ENCODE measurements at regions not wholly inside any gene's neighbourhood (a gene's known extent, or its start where the extent isn't known, plus 50 kb on each side); places are given as distances from the start of the nearest gene placed in this dataset.

DNA sequence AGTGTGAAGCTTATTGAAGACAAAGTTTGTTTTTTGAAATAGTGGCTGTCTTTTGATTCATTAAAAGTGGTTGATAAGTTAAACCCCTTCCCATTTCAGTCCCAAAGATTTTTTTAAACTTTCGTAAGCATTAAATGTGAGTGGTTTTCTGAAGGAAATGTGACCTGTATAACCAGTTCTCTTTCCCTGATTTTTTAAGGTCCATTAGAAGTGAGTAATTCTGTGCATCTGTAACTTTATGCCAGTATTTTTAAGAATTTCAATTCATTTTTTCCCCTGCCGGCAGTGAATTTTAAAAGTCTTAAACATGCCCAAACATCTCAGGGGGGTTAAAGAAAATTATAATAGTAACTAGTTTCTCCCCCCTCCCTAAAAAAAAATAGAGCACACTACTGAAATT, 254.6 kb upstream of the SP8 start:
- no peak for DNase-seq

DNA sequence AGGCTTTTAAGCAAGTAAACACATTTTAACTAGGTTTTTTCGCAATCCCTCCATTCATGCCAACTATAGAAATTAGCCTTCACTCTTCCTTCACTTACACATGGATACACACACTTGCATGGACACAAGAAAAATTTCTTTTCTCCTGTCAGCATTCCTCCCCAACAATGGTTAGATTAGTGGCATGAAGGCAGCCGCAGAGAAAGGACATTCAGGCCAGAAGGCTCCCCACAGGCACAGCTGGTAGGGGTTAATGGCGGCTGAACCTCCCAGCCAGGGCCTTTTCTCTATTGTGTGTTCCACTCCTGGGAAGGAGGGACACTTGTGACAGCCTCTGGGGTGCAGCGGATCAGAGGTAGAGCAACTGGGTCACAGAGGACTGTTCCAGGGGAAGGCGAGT, 255.0 kb upstream of the SP8 start:
- no peak for DNase-seq

DNA sequence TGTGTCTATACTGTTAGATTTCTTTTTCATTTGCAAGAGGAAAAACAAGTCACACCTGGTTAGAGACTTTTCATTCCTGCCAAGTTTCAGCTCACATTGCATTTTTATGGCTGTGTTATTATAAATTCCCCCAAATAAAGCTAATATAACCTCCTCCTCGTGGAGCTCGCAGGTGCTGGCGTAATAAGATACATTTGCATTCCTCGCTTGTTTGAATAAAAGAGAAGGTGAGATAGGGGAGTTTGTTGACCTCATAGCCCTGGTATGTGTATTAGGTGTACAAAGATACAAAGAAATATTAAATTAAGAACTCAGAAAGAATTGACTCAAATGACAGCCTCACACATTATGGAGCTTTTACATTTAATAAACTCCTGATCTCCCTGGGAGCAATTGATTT, 257.7 kb upstream of the SP8 start:
- DNase-seq: no peak

DNA sequence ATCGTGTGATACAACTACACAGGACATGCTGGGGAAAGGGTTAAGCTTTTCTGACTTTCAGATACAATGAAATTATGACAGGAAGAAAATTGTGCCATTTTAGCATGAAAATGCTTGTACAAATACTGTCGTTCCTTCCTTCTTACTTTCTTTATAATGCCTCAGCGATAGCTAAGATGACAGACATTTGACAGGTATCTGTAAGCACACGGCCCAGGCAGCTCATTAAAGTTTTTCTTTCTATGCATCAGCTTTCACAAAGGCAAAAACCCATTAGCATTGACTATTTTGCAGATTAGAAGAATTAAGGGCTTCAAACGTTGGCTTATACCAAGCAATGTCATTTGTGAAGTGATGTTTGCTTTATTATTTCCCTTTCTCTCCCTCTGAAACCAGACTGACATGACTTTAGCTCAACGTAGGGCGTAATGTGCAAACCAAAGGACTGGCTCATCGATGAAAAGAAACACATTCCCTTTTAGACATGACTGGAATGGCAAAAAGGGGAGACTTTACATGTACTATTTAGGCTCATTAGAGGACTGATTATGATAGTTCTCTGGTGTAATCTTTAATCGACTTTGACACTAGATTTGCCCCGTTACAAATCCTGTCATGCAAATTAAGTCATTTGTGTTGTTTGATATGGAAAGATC, 258.4 kb upstream of the SP8 start:
- DNase-seq: no peak

DNA sequence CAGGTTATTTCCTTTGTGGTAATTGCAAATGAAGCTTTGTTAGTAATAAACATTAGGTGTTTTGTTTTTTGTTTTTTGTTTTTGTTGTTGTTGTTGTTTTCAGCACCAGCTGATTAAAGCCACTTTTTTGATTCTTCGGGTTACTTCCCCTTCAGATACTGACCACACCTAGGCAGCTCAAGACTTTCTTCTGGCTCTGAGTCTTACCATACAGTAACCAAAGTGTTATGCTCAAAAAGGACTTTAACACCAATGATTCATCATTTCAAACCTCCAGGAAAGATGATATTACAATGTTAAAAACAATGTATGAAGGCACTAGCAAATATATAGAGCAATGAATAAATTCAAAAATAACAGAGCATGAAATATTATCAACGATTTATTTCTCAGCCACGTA, 265.2 kb upstream of the SP8 start:
- DNase-seq: no peak

DNA sequence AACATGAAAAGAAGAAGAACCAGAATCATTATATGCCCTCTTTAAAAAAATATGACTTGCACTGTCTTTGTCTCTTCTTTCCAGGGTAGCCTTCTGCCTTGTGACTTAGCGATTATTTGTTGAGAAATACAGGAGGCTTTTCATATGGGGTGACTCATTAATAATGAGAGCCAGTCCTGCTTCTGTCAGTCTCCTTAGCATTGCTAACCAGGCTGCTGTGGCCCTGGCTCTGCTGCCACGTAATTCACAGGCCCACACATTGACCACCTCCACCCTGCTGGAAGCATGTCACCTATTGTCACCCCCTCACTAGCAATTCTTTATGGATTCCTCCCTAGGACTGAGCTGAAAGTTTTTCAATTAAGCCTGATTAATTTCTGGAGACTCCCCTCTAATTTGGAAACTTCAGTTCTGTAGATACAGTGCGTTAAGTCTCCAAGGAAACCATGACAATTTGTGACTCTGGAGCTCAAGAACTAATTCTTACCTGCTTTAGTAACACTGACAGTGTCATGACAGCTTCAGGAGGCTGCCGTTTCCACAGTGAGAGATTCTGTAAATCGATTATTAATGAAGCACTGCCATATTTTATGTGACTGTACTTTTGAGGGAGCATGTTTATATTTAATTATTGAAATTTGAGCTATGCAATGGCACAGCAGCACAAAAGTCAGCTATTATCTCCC, 267.9 kb upstream of the SP8 start:
- no peak for DNase-seq

DNA sequence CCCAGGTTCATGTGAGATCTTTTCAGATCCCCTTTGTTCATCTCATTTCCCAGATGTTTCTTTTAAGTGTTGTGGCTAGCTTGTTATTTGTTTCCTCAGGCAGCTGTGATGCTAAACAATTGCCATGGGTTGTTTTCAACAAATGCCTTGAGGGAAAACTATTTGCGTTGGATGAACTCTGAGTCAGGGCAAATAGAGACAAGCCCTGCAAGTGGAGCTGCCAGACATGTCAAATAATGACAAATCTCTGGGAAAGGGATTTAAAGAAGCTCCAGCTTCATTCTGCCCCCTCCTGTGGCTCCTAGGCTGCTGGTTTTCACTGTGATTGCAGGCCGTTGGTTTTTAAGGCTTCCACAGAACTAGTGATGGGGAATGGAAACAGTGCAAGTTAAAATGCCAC, 272.4 kb upstream of the SP8 start:
- DNase-seq: no peak

DNA sequence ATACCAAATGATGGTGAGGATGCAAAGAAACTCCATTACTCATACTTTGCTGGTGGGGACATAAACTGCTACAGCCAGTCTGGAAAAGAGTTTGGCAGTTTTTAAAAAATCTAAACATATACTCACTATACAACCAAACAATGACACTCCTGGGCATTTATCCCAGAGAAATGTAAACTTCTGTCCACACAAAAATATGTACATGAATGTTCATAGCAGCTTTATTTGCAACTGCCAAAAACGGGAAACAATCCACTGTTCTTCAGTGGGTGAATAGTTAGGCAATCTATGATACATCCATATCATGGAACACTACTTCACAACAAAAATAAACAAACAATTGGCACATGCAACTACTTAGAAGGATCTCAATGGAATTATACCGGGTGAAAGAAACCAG, 276.4 kb upstream of the SP8 start:
- DNase-seq: no peak

DNA sequence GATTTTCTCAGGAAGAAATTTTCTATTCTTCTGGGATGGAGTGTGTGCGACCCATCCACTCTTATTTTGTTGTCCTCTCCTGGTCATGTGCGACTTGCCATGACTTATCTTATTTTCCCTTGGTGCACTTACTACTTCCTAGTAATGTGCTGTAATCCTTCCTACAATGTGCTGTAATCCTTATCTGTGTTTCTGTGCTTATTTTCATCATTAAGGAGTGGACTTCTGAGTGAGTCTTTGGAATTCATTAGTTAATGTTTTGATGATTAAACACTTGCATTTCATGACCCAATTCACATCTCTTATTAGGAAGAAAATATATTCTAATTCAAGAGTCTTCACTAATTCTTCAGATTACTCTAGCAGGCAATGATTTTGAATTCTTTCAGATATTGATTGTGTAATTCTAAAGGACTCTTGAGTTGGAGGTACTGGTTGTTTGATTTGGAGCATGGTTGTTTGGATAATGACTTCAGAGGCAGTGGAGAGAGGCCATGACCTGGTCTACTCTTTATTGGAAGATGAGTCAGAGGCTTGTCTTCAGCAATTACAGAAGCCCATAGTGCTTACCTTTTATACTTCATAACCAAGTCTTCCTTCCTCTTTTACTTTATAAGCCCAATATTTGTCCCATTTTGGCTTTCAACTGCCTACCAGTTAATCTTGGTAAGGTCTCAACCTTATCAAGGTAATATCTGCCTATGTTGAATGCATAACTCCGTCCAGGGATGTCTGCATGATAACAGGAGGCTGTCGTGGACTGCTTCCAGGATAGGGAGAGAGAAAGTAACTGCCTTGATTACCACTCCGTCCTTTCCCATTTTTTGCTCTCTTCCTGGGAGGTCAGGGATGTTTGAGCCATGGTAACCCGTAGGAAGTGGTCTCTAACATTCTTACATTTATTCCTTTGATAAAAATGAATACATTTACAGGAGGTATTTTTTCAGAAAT, 278.3 kb upstream of the SP8 start:
- DNase-seq: no peak

DNA sequence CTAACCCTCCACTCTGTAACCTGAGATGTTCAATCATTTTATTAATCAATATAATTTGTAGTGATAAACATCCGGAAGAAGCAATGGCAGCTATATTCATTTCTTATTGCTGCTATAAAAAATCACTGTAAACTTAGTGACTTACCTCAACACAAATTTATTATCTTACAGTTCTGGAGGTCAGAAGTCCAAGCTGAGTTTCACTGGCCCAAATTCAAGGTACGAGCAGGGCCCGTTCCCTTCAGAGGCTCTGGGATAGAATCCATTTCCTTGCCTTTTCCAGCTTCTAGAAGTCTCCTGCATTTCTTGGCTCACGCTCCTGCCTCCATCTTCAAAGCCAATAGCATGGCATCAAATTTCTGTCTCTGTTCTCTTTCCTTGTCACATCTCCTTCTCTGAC, 279.5 kb upstream of the SP8 start:
- no peak for DNase-seq

DNA sequence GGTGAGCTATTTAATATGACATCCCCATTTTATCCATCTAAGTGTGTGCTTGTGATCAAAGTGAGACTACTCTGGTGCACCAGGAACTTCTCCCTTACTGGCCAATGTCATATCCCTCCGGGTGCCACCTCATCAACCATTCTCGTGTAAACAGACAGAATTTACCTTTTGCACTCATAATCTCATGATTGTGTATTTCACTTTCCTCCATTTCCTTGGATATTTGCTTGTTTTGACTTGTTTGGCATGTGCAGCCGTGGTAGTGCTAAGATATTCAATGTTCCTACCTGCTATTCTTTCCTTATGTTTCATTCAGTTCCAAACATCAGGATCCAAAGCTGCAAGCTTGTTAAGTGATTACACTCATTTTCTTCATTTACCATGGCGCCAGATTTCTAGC, 280.5 kb upstream of the SP8 start:
- no peak for DNase-seq

DNA sequence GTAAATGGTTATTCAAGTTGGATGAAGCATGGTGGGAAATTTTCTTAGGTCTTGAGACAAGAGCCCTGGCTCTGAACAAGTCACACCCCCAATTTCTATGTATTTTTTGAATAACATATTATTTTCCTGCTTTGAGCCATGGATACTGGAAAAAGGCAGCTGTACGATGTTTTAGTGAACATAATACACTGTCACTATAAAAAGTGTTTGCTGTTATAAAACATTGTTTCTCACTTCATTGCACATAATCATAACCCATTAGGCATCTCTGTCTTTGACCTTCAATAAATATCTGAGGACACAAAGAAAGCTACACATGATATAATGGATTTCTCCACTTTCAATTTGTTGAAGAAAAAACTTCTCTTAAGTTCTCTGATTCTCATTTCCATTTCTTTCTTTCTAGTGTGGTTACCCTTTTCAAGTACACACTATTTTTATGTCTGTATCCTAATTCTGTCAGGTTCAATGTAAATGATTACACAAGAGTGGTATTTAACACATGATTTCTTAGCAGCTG, 283.9 kb upstream of the SP8 start:
- DNase-seq: no peak

DNA sequence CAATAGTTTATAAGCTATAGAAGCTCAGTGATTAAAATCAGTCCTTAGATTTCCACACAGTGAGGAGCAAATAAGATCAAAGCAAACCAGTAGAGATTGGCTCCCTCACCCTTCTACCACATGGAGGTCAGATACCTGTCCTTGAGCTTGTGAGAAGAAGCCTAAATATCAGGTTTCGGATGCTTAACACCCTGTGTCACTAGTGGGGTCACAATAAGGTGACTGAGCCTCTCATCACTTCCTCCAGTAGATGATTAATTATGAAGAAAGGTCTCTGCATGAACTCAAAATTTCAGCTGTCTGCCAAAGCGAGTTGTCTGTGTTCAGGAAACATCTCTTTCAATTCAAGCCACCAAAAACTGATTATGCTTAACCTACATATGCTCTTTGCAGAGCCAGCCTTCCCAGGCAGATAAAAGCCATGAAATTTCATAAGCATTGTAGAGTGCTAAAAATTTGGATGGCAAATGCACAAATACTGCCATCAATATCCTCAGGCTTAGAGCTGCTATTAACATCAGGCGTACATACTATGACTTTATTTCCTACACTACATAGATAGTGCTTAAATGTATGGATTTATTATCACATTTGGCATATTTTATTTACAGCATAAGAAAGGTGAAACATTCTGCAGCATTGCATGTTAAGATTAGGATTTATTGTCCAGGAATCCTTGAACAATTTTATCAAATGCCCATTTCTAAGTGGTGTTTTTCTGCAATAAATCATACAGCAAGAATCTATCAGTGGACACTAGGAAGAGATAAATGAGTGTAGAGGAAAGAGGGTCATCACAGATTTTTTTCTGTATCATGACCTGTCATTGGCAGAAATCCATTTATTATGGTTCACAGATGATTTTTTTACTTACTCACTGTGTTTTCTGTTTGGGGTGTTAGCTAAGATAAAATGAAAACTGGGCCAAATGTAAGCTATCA, 285.1 kb upstream of the SP8 start:
- DNase-seq: no peak

DNA sequence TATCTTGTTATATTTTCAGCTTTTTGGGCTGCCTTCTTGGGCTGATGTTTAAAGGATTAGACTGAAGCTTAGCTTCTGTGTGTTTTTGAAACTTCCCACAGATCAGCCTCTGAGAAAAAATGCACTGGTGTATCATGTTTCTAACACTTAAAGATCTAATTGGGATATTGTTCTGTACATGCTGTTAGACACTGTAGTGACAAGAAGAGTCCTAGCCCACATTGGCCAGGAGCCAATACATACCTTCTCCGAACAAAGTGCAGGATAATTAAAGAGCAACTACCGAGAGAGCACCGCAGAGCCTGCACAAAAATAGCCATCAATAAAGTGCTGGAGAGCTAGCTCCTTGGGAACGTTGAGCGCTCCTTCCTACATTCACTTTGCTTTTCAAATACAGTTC, 289.4 kb upstream of the SP8 start:
- no peak for DNase-seq

DNA sequence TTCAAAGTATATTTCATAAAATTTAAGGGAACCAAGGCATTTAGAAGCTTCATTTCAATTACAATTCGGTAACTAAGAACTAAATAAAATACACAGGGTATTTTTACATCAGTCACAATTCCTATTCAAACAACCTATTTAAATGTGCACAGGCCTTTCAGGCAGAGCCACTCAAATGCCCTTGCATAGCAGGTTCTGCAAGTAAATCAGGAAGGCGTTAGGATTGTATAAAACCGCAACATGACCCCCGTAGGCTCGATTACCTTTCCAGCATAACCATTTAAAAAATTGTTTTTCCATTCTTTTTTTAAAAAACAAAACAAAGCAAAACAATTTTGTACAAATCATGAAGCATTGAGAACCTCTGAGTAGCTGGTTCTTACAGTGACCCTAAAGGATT, 289.9 kb upstream of the SP8 start:
- DNase-seq: no peak

DNA sequence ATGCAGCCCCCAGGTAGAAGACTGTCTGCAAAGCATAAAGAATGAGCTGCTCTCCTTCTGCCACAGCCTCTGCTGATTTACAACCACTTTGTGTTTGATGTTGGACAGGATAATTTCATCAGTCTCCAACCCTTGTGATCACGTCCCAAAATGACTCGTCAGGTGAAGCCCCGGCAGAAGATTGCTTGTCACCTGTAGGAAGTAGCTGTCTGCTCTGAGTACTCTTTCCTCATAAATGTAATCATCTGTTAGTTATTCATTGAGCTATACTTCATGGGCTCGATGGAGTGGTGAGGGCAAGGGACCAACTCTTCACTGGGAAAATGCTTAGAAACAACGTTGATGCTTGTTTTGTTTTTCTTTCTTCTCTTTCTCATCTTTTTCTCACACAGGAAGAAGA, 290.9 kb upstream of the SP8 start:
- no peak for DNase-seq

DNA sequence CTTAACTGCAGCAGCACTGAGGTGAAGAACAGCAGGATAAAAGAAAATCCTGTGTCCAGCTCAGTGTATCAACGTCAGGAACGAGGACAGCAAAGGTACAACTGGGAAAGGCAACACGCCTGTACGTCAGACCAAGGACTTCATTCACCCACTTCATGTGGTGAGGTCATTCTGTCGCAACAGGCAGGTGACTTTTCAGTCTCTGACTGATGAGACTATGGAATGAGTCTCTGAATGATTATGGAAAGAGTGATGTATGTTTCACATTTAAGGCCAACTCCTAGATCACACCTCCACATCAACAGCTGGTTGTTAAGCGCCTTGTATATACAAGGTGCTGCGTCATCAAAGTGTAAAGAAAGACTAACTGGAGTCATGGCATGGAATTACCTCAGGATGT, 297.6 kb upstream of the SP8 start:
- DNase-seq: no peak

DNA sequence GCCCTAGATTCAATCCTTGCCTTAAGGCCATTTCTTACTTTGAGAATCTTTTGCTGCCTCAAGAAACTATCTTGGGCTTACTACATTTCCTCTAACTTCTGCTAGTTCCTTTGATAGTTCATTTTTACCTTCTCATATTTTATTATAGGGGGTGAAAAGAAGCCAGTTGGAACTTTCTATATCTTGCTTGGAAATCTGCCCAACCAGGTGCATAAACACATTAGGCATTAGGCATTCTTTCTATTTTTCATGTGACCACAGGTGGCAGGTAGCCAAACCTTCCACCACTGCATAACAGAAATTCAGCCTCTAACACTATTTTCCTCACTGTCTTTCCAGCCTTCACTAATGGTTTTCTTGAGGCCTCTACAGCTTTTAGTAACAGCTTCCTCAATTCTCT, 300.0 kb upstream of the SP8 start:
- no peak for DNase-seq

DNA sequence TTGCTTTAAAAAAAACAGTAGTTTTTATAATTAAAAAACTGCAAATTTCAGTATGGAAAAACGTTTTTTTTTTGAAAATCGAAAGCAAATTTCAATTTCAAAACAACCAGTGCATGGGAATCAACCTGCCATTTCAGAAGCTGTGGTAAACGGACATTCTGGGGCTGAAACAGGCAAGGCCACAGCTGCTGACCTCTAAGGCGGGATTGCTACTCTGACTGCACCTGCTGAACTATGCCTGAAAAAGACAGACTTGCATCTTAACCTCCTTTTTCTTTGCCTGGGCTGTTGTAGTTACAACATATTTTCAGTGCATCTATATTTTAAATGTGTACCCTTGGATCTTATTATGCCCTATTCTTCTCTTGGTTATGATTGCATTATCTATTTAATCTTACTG, 303.0 kb upstream of the SP8 start:
- no peak for DNase-seq

DNA sequence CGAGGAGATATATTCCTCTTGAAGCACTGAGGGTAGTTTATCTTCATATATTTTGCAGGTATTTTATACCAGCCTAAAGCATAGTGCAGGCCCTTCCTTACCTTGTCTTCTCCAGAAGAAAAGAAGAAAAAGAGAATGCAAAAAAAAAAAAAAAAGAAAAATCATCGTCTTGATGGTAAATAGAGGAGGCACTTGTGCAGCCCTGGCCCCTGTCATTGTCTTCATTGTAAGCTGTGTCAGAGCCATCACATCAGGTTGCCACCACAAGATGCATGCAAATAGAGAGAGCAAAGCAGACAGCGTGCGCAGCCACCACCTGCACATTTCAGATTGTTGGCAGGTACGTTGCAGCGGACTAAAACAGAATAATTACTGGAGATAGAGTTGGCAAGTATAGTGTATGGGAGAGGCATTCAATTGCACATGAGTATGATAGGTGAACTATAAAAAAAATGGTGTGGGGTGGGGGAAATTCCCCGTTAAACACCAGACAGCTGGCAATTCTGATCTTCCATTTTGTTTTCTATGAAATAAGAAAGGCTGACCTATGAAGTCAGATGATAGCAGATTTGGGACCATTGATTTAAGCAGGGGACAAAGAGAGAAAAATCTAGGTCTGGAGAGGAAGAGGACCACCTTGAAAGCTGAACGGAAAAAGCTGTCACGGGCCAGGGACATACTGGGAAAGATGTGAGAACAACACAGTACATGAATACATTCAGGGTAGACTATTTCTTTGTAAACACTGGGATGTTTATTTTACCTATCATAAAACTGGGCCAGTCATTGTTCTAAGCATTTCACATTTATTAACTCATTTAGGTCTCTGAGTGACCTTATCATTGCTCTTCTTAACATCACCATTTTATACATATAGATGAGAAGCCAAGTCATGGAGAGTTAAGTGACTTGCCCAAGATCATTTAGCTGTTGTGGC, 306.3 kb upstream of the SP8 start:
- no peak for DNase-seq

DNA sequence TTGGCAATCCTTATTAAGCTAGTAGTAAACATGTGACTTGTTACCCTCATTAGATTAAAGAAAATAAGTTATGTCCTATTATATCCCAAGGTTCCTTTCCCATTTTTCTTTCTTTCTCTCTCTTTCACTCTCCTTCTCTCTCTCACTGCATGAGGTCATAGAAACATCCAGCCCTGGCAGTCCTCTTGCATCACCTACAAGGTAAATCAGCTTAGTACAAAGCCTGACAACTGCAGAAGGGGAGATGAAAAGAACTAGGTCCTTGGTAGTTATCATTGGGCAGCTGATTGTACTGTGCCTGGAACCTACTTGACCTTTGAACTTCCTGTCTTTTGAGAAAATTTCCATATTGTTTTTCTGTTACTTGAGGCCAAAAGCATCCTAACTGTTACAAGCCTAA, 307.9 kb upstream of the SP8 start:
- no peak for DNase-seq

DNA sequence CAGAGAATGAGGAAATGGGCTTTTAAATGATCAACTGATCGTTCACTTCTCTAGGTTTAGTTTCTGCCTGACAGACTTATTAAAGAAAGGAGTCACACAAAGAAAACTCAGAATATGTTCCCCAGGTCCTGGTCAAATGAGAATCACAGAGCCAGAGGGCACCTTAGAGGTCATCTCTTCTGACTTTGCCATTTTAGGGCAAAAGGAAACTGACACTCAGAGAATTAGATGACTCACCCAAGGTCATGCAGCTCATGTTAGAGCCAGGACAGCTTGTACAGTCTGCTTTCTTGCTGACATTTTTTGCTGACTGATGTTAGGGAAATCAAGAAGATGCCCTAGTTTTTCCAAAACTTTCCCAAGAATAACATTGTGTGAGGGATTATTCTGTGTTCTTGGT, 312.7 kb upstream of the SP8 start:
- DNase-seq: no peak
